K562 (cell line): ENCODE measurements at regions not wholly inside any gene's neighbourhood (a gene's known extent, or its start where the extent isn't known, plus 50 kb on each side); places are given as distances from the start of the nearest gene placed in this dataset.

Source experiments
- EGR1 ChIP-seq: fragments of 450-650 bp; conservative IDR thresholded peaks from 2 replicates; pipeline ENCODE4 v1.6.1; 2017; ENCODE audit warnings: mild to moderate bottlenecking
- FIP1L1 ChIP-seq: fragments of 200-400 bp; formaldehyde crosslinking; IDR thresholded peaks from 2 replicates; pipeline ENCODE4 v1.6.1; 2018; ENCODE audit warnings: mild to moderate bottlenecking, low read depth, low read length; ENCODE audit not compliant: poor library complexity, severe bottlenecking
- FOXO4 ChIP-seq: fragments of 450-650 bp; formaldehyde crosslinking; IDR thresholded peaks from 2 replicates; pipeline ENCODE4 v1.4.0; 2020; ENCODE audit warnings: mild to moderate bottlenecking, moderate library complexity
- FOXP4 ChIP-seq: sonication (generic); formaldehyde crosslinking; IDR thresholded peaks from 2 replicates; pipeline ENCODE4 v1.8.0; 2022; ENCODE audit warnings: mild to moderate bottlenecking, missing genetic modification reagents, borderline replicate concordance
- GMEB1 ChIP-seq: fragments of 250-450 bp; sonication (Bioruptor Pico); IDR thresholded peaks from 2 replicates; pipeline ENCODE4 v1.4.0; 2020; ENCODE audit warnings: mild to moderate bottlenecking
- HNRNPLL ChIP-seq: fragments of 200-400 bp; formaldehyde crosslinking; IDR thresholded peaks from 2 replicates; pipeline ENCODE4 v1.6.1; 2017; ENCODE audit warnings: low read length, low read depth, mild to moderate bottlenecking; ENCODE audit not compliant: poor library complexity, severe bottlenecking
- HOXB6 ChIP-seq: fragments of 250-450 bp; sonication (Bioruptor Pico); IDR thresholded peaks from 2 replicates; pipeline ENCODE4 v1.5.1; 2022; ENCODE audit warnings: mild to moderate bottlenecking, borderline replicate concordance
- MCM7 ChIP-seq, 2 experiments: fragments of 450-650 bp; IDR thresholded peaks; 2 replicates each; pipeline ENCODE4 v1.6.1; 2016 to 2018
- NCOA2 ChIP-seq, 2 experiments: fragments of 450-650 bp; IDR thresholded peaks; 2 replicates each; pipeline ENCODE4 v1.6.1; 2018; ENCODE audit warnings: mild to moderate bottlenecking in 2 of 2, moderate library complexity in 1 of 2; ENCODE audit not compliant: partially characterized antibody in 2 of 2
- POLR2A ChIP-seq: fragments of 450-650 bp; conservative IDR thresholded peaks from 2 replicates; pipeline ENCODE4 v1.6.1; 2016
- POLR2G ChIP-seq: fragments of 200-400 bp; formaldehyde crosslinking; IDR thresholded peaks from 2 replicates; pipeline ENCODE4 v1.6.1; 2017; ENCODE audit warnings: low read depth, mild to moderate bottlenecking, antibody characterized with exemption, low read length, moderate library complexity
- RBM34 ChIP-seq: fragments of 200-400 bp; formaldehyde crosslinking; IDR thresholded peaks from 2 replicates; pipeline ENCODE4 v1.6.1; 2018; ENCODE audit warnings: low read length, borderline replicate concordance; ENCODE audit not compliant: insufficient read depth
- TEAD2 ChIP-seq: fragments of 450-650 bp; IDR thresholded peaks from 2 replicates; pipeline ENCODE4 v1.6.1; 2016; ENCODE audit warnings: missing genetic modification characterization, control low read depth, missing compliant biosample characterization
- ZBTB1 ChIP-seq: sonication (generic); formaldehyde crosslinking; IDR thresholded peaks from 2 replicates; pipeline ENCODE4 v1.8.1; 2023; ENCODE audit warnings: missing genetic modification reagents, low read depth, mild to moderate bottlenecking, borderline replicate concordance
- ZBTB12 ChIP-seq: fragments of 250-450 bp; sonication (Bioruptor Pico); IDR thresholded peaks from 2 replicates; pipeline ENCODE4 v1.4.0; 2020
- ZNF197 ChIP-seq: fragments of 200-800 bp; sonication (Bioruptor generic); IDR thresholded peaks from 2 replicates; pipeline ENCODE4 v1.6.1; 2016; ENCODE audit warnings: low read depth, missing genetic modification characterization, missing compliant biosample characterization
- ZNF436 ChIP-seq: fragments of 250-450, 450-650 bp; sonication (Bioruptor Pico); formaldehyde crosslinking; IDR thresholded peaks from 2 replicates; pipeline ENCODE4 v1.7.0; 2020; ENCODE audit warnings: mild to moderate bottlenecking
- ZNF707 ChIP-seq: fragments of 250-450 bp; sonication (Bioruptor Pico); conservative IDR thresholded peaks from 2 replicates; pipeline ENCODE4 v1.8.0; 2022; ENCODE audit warnings: inconsistent platforms, mild to moderate bottlenecking, moderate library complexity

- TF ChIP-seq ZNF197 (CRISPR knock-in tag) (no peak), FIP1L1 (no peak), FOXP4 (CRISPR knock-in tag) (no peak), POLR2G (no peak), EGR1 (no peak), FOXO4 (CRISPR knock-in tag) (no peak), ZNF436 (CRISPR knock-in tag) (no peak), HOXB6 (no peak), POLR2A (no peak), TEAD2 (no peak), ZBTB1 (no peak), ZBTB12 (no peak), ZNF707 (CRISPR knock-in tag) (no peak), NCOA2 (IDR thresholded peaks at IDR 0.05; ENCODE audit: partially characterized antibody in 2 of 2) (no peak), MCM7 (IDR thresholded peaks at IDR 0.05) (no peak), RBM34 (no peak), HNRNPLL (no peak), GMEB1 (no peak)
Observed at GRCh38 chr12:123089631-123090353, 61.1 kb downstream of the PITPNM2 start (continued).
